Lower leg skin (tissue), 3 donors: ENCODE measurements at regions not wholly inside any gene's neighbourhood (a gene's known extent, or its start where the extent isn't known, plus 50 kb on each side); places are given as distances from the start of the nearest gene placed in this dataset.

ENCODE experiments used
- POLR2A ChIP-seq, 2 donors: fragments of 450-650 bp; IDR thresholded peaks; one replicate each; pipeline ENCODE4 v1.6.1; 2016 to 2017; ENCODE audit warnings: antibody characterized with exemption in 2 of 2, mild to moderate bottlenecking in 1 of 2, moderate library complexity in 1 of 2
- TF ChIP-seq, protein P1 (sequence below), 3 donors: fragments of 450-650 bp; IDR thresholded peaks; one replicate each; pipeline ENCODE4 v1.5.1; 2016; ENCODE audit warnings: antibody characterized with exemption in 3 of 3, mild to moderate bottlenecking in 3 of 3, moderate library complexity in 2 of 3

DNA sequence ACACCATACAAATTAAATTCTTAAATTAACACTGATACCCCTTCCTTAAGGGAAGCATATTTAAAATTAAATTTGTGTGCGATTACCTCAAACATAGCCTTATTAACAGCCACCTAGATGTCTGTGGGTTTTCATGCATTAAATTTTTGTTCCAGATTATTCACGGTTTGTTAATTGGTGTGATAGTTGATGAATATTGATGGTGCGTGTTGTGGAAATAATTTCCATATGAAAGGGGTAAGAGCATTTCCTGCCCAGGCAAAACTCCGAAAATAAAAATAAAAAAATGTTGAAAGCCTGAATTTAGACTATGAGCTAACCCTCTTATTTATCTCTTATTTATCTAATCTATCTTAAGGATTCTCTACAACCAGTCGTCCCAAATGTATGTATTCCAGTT is 679.3 kb upstream of the CELF2 start:
- TF ChIP-seq, protein P1, sequence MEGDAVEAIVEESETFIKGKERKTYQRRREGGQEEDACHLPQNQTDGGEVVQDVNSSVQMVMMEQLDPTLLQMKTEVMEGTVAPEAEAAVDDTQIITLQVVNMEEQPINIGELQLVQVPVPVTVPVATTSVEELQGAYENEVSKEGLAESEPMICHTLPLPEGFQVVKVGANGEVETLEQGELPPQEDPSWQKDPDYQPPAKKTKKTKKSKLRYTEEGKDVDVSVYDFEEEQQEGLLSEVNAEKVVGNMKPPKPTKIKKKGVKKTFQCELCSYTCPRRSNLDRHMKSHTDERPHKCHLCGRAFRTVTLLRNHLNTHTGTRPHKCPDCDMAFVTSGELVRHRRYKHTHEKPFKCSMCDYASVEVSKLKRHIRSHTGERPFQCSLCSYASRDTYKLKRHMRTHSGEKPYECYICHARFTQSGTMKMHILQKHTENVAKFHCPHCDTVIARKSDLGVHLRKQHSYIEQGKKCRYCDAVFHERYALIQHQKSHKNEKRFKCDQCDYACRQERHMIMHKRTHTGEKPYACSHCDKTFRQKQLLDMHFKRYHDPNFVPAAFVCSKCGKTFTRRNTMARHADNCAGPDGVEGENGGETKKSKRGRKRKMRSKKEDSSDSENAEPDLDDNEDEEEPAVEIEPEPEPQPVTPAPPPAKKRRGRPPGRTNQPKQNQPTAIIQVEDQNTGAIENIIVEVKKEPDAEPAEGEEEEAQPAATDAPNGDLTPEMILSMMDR (IDR thresholded peaks at IDR 0.05): no peak
- no peak for TF ChIP-seq POLR2A (IDR thresholded peaks at IDR 0.05)
